NCI-H2227 (cell line): ENCODE measurements at regions not wholly inside any gene's neighbourhood (a gene's known extent, or its start where the extent isn't known, plus 50 kb on each side); places are given as distances from the start of the nearest gene placed in this dataset.

ENCODE experiments used
- DNase-seq: peaks from one replicate; lab custom pipeline; 2025; ENCODE audit not compliant: unreplicated experiment; lab: John Stamatoyannopoulos, UW

GRCh38 chr2:181240844-181241243 is 216.3 kb upstream of the ITGA4 start:
- DNase-seq, result no peak

- no peak for DNase-seq
Measured at GRCh38 chr2:181241366-181241765, 215.8 kb upstream of the ITGA4 start.

DNA sequence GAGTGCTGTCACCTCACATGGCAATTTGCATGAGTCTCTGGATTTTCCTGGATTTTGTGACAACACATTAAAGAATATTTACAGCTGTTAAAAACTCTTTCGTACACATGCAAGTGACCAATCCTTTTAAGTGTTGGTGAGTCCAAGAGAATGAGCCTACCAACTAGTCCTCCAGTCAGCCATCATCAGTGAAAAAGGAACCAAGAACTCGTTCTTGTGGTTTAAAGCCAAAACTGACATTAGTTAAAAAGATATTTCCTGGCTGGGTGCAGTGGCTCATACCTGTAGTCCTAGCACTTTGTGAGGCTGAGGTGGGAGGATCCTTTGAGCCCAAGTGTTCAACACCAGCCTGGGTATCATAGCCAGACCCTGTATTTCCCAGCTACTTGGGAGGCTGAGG is 215.4 kb upstream of the ITGA4 start:
- no peak for DNase-seq

DNA sequence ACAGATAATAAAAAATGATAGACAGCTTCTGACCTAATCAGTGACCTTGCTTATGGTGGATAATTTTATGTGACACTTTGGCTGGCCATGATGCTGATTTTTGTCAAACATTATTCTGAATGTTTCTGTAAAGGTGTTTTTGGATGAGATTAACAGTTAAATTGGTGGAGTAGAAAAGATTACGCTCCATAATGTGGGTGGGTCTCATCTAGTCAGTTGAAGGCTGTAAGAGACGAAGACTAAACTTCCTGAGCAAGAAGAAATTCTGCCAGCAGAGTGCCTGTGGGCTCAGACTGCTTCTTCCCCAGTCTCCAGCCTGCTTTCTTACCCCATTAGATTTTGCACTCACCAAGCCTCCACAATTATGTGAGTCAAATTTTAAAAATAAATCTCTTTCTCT is 214.9 kb upstream of the ITGA4 start:
- no peak for DNase-seq

DNA sequence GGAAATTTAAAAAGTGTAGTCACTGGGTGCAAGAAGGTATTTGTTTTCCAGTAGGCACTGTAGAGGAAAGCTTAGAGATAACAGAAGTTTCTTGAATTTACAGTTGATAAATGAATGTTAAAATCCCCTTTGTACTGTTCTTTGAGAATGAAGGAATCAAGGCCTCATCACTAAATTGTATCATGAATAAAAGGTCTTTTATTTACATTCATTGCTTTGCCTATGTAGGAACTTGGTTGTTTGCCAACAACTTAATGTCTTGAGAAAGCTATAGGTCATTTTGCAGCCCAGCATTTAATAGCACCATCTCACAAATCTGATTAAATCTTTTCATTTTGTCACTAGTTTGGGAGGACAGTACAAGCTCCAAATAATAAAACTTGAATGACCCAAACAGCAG is 213.9 kb upstream of the ITGA4 start:
- DNase-seq, result peak; percentile 32

GRCh38 chr2:181250691-181251090 is 206.5 kb upstream of the ITGA4 start:
- no peak for DNase-seq

GRCh38 chr2:181252262-181253148 is 204.7 kb upstream of the ITGA4 start:
- no peak for DNase-seq

DNA sequence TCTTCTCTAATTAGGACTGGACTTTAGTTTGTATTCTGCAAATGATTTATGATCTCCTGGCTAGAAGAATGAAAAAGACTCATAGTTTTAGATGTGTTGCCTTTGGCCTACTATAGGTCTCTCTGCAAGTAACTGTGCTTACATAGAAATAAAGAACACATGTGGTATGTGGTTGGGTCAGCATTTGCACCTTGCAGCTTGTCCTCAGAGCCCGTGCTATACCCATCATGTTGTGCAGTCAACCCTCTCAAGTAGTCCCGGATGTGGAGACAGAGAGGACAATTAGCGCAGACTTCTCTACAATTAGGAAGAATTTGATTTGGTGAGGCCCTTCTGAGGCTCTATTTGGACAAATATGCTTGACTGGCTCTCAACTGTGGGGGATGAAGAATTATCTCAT is 203.7 kb upstream of the ITGA4 start:
- DNase-seq, result no peak

DNA sequence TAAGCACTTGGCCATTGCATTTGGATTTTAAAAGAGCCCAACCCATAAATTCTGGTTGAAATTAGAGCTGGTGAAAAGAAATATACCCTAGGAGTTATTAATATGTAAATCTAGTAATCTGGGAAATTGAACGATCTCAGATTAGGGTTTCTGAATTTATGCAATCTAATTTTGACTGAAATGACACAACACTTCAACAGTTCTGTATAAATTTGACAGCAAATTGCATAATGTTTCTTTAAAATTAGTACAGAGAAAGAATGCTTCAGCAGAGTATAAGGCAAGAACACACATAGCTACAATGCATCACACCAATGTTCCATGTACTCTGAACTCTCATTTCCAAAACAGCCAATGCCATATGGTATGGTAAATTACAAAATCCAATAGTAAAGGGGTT is 201.5 kb upstream of the ITGA4 start:
- DNase-seq, result no peak

- no peak for DNase-seq
Measured at GRCh38 chr2:181258720-181259119, 198.5 kb upstream of the ITGA4 start.

DNA sequence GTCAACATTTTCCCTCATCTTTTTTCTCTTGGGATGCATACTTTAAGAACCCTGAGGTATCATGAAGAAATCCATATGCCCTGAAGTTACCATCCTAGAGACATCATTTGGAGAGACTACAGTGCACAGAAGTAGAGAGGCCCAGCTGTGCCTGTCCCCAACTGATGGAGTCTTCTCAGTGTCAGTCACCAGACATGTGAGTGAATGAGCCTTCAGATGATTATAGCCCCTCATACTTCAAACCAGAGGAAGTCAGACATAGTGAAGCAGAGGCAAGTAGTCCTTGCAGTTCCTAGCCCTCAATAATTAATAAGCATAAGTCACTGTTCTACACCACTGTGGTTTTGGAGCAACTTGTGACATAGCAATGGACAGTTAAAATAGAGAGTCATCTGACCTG is 194.4 kb upstream of the ITGA4 start:
- no peak for DNase-seq

DNA sequence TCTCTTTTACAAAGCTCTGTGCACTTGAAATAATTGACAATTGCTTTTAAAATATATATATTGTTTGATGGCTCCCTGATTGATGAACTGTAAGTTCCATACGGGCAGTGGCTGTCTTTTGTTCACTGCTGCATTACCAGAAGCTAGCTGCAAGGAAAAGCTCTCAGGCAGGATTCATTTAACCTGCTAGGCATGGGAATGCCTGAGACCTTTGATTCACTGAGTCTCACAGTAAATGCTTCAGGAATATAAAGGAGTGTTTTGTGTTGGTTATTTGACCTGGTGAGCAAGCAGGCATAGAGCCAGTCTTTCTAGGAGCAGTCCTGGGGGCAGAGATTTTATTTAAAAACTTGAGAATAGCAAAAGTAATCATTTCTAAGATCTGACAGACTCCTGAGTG is 193.2 kb upstream of the ITGA4 start:
- DNase-seq, result peak; percentile 33

DNA sequence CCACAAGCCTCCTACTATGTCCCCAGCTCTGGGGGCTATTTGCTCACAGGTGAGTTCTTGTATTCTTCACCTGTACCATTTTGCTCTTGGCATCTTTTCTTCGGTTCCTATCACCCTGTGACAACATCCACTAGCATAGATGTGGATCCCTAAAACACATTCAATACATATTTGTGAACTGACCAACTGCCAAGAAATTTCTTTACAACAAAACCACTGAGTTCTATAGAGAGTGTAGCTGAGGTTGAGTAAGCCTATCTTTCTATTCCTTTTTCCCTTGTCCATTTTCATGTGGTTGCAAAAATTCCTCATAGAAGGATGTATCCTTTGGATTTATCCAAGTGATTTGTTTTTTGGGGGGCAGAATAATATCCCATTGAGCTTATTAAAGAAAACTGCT is 192.7 kb upstream of the ITGA4 start:
- DNase-seq, result no peak

- DNase-seq, result no peak
Measured at GRCh38 chr2:181266614-181267013, 190.6 kb upstream of the ITGA4 start.

- no peak for DNase-seq
Measured at GRCh38 chr2:181268174-181268867, 188.9 kb upstream of the ITGA4 start.

GRCh38 chr2:181273986-181274385 is 183.2 kb upstream of the ITGA4 start:
- DNase-seq, result no peak

DNA sequence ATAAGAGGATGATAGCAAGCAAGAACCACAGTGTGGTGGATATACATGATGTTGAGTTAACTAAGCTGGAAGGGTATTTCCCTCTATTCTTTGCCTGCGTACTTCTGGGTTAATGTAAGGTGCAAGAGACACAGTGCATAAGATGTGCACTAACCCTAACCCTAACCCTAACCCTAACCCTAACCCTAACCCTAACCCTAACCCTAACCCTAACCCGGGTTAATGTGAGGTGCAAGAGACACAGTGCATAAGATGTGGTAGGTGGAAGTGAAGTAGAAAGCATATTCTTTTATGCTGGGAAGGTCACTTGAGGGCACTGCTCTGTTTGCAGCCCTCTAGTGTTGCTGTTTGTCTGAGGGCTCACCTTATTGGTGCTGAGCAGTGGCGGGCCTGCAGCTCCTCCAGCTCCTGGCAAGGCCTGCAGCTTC is 181.5 kb upstream of the ITGA4 start:
- no peak for DNase-seq

DNA sequence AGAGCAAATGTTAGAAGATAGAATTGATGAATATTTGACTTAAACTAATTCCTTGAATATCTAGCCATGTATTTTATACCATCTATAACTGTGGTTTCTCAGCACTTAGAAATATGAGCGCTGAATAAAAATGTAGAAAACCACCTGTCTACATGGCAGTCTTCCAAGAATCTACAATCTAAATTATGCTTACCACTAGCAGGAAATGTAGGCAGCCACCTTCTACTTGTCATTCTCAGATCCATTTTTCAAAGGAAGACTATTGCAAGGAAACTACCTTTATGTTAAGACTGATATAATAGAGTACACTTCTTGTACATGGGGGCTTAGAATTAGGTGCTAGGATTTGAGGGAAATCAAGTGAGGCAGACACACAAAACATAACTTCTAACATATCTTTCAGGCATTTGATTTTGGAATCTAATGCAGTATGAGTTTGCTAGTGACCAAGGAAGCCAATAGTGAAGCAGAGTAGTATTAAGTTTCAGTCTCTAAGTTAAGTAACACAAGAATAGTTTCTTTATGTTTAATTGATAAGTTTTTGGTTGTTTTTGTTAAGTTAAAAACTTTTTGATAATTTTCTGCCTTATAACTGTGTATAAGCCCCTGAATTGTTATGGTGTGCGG is 175.9 kb upstream of the ITGA4 start:
- DNase-seq, result peak; percentile 33

DNA sequence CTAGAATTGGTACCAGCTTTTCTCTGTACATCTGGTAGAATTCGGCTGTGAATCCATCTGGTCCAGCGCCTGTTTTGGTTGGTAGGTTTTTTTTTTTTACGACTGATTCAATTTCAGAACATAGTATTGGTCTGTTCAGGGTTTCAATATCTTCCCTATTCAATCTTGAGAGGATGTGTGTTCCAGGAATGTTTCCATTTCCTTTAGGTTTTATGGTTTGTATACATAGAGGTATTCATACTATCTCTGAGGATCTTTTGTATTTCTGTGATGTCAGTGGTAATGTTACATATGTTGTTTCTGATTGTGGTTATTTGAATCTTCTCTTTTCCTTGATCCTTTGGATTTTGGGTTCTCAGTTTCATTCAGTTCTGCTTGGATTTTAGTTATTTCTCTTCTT is 172.1 kb upstream of the ITGA4 start:
- DNase-seq, result no peak

- no peak for DNase-seq
Measured at GRCh38 chr2:181289698-181290097, 167.5 kb upstream of the ITGA4 start.

GRCh38 chr2:181290182-181290581 is 167.0 kb upstream of the ITGA4 start:
- DNase-seq, result no peak

- DNase-seq, result no peak
Measured at GRCh38 chr2:181294979-181295378, 162.2 kb upstream of the ITGA4 start.
